Stomach (tissue), 4 donors: ENCODE measurements at regions not wholly inside any gene's neighbourhood (a gene's known extent, or its start where the extent isn't known, plus 50 kb on each side); places are given as distances from the start of the nearest gene placed in this dataset.

ENCODE experiments used
- EP300 ChIP-seq: sonication (generic); formaldehyde crosslinking; IDR thresholded peaks from one replicate; pipeline ENCODE4 v1.6.1; 2017; ENCODE audit warnings: antibody characterized with exemption
- POLR2AphosphoS5 ChIP-seq, 3 donors: sonication (generic); formaldehyde crosslinking; IDR thresholded peaks; one replicate each; pipeline ENCODE4 v1.6.1; 2016; ENCODE audit warnings: antibody characterized with exemption in 3 of 3
- TF ChIP-seq, protein P1 (sequence below), 7 experiments: fragments of 450-650 bp in 4 of 7; fragments of 200-600 bp in 3 of 7; sonication (generic) in 3 of 7; IDR thresholded peaks; one replicate each; pipeline ENCODE4 v1.5.1; 2016 to 2019; ENCODE audit warnings: antibody characterized with exemption in 7 of 7, control low read depth in 2 of 7, mild to moderate bottlenecking in 1 of 7

DNA sequence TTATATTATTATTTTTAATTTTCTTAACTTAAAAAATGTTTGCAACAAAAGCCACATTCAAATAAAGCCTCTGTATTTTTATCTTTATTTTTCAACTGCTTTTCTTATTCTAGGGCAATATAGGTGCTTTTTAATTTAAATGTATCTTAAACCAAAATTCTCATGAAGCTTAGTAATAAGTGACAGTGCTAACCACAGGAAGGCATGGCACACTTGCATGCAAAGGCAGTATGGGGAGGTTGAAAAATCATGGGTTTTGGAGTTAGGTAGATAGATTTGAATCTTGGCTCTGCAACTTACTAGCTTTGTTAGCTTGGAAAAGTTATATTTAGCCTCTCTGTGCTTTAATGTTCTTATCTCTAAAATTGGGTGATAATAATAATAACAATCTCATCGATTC is 458.0 kb downstream of the DMAC1 start:
- TF ChIP-seq EP300 = no peak
- TF ChIP-seq, protein P1, sequence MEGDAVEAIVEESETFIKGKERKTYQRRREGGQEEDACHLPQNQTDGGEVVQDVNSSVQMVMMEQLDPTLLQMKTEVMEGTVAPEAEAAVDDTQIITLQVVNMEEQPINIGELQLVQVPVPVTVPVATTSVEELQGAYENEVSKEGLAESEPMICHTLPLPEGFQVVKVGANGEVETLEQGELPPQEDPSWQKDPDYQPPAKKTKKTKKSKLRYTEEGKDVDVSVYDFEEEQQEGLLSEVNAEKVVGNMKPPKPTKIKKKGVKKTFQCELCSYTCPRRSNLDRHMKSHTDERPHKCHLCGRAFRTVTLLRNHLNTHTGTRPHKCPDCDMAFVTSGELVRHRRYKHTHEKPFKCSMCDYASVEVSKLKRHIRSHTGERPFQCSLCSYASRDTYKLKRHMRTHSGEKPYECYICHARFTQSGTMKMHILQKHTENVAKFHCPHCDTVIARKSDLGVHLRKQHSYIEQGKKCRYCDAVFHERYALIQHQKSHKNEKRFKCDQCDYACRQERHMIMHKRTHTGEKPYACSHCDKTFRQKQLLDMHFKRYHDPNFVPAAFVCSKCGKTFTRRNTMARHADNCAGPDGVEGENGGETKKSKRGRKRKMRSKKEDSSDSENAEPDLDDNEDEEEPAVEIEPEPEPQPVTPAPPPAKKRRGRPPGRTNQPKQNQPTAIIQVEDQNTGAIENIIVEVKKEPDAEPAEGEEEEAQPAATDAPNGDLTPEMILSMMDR (IDR thresholded peaks at IDR 0.05) = no peak
- no peak for TF ChIP-seq POLR2AphosphoS5 (IDR thresholded peaks at IDR 0.05)
